ENCODE measurements at regions not wholly inside any gene's neighbourhood (a gene's known extent, or its start where the extent isn't known, plus 50 kb on each side); places are given as distances from the start of the nearest gene placed in this dataset.

DNA sequence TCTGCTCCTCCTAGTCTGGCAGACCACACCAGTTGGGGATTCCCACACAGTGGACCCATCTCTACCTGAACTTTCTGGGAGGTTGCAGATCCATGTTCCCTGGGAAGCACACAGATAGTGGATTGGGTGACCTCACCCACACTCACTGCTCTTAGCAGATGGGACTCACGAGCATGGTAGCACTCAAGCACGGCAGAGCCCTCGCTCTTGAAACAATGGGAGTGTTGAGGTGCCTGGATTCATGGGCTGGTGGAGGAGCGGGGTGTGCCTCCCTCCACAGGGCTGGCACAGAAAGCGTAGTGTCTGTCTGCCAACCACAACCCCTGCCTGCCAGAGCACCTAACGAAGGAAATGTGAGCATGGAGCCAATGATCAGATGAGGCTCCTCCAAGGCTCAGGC lies 568.0 kb downstream of the POM121L12 start:
- no TSS peak for BruUV-seq (replicated peaks)
- Histone ChIP-seq H3K4me1 (replicated peaks; ENCODE audit: insufficient read depth) (no peaks in the 10 kb centered on the region), H3K4me3 (no peak overlapping the region), H4K20me1 (ENCODE audit: insufficient read depth) (no peaks in the 10 kb centered on the region), H3K27ac (no peak overlapping the region), H2AFZ (no peak overlapping the region), H3K79me2 (ENCODE audit: low read depth) (no peaks in the 10 kb centered on the region), H3K4me2 (no peak overlapping the region), H3K36me3 (ENCODE audit: low read depth) (no peaks in the 10 kb centered on the region), H3K9me2 (ENCODE audit: insufficient read depth) (no peaks in the 10 kb centered on the region), H3K27me3 (ENCODE audit: insufficient read depth, low read depth) (no peaks in the 10 kb centered on the region), H3K9me3 (ENCODE audit: insufficient read depth, low read depth) (no peaks in the 10 kb centered on the region), H3F3A (ENCODE audit: insufficient read depth, low read depth) (no peaks in the 10 kb centered on the region)
- POLR2A ChIA-PET (ENCODE audit: unreplicated experiment) = no interaction called here
- TF ChIP-seq EZH2 (IDR thresholded peaks at IDR 0.05; ENCODE audit: low read depth) = no peak
- TF ChIP-seq, protein P1, sequence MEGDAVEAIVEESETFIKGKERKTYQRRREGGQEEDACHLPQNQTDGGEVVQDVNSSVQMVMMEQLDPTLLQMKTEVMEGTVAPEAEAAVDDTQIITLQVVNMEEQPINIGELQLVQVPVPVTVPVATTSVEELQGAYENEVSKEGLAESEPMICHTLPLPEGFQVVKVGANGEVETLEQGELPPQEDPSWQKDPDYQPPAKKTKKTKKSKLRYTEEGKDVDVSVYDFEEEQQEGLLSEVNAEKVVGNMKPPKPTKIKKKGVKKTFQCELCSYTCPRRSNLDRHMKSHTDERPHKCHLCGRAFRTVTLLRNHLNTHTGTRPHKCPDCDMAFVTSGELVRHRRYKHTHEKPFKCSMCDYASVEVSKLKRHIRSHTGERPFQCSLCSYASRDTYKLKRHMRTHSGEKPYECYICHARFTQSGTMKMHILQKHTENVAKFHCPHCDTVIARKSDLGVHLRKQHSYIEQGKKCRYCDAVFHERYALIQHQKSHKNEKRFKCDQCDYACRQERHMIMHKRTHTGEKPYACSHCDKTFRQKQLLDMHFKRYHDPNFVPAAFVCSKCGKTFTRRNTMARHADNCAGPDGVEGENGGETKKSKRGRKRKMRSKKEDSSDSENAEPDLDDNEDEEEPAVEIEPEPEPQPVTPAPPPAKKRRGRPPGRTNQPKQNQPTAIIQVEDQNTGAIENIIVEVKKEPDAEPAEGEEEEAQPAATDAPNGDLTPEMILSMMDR (conservative IDR thresholded peaks at IDR 0.05) = no peak
- DNase-seq = no peak
- intact Hi-C loops (cut with micrococcal nuclease; ENCODE audit: unreplicated experiment) = no loop called here
- CTCF ChIA-PET = no interaction called here

DNA sequence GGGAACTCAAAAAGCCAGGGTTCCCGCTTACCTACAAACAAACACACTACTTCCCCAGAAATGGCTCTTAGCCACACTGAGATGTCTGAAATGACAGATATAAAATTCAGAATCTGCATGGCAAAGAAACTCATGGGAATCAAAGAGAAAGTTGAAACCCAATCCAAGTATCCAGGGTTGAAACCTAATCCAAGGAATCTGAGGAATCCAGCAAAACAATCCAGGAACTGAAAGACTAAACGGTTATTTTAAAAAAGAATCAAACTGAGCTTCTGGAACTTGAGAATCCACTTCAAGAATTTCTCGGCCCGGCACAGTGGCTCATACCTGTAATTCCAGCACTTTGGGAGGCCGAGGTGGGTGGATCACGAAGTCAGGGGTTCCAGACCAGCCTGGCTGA lies 568.8 kb downstream of the POM121L12 start:
- intact Hi-C loops (cut with micrococcal nuclease; ENCODE audit: unreplicated experiment) = no loop called here
- POLR2A ChIA-PET (ENCODE audit: unreplicated experiment) = no interaction called here

DNA sequence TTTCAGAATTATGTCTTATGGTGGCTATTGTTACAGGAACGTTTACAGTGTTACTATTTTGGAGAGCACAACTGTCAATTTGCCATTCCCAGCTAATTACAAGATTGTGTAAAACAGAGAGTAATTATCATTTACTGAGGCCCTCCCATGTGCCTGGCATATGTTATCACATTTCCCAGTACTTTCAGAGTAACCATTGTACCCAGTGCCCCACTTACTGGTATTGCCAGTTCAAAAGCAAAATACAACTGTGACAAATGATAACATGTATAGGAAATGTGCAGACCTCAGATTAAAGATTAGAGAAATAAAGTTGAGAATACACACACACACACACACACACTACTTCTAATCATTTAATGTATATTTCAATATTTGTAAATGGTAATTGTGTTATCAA lies 572.5 kb downstream of the POM121L12 start:
- Histone ChIP-seq H3K27me3 (ENCODE audit: insufficient read depth, low read depth) (no peaks in the 10 kb centered on the region), H4K20me1 (ENCODE audit: insufficient read depth) (no peaks in the 10 kb centered on the region), H3K4me1 (replicated peaks; ENCODE audit: insufficient read depth) (no peaks in the 10 kb centered on the region), H3K9me2 (ENCODE audit: insufficient read depth) (no peaks in the 10 kb centered on the region), H3K79me2 (ENCODE audit: low read depth) (no peaks in the 10 kb centered on the region), H3K27ac (no peak overlapping the region), H3F3A (ENCODE audit: insufficient read depth, low read depth) (no peaks in the 10 kb centered on the region), H3K9me3 (ENCODE audit: insufficient read depth, low read depth) (no peaks in the 10 kb centered on the region), H3K4me3 (no peak overlapping the region), H2AFZ (no peak overlapping the region), H3K4me2 (no peak overlapping the region), H3K36me3 (ENCODE audit: low read depth) (no peaks in the 10 kb centered on the region)
- ChIA-PET POLR2A (ENCODE audit: unreplicated experiment) (no interaction called here), CTCF (no interaction called here)
- DNase-seq = no peak
- intact Hi-C loops (cut with micrococcal nuclease; ENCODE audit: unreplicated experiment) = no loop called here
- TF ChIP-seq, protein P1 (conservative IDR thresholded peaks at IDR 0.05) = no peak
- TF ChIP-seq EZH2 (IDR thresholded peaks at IDR 0.05; ENCODE audit: low read depth) = no peak
- no TSS peak for BruUV-seq (replicated peaks)

More for the DNA sequence above, 568.8 kb downstream of the POM121L12 start:
- CTCF ChIA-PET = no interaction called here
- no TSS peak for BruUV-seq (replicated peaks)
- Histone ChIP-seq H3K27me3 (ENCODE audit: insufficient read depth, low read depth) (no peaks in the 10 kb centered on the region), H3K27ac (no peak overlapping the region), H4K20me1 (ENCODE audit: insufficient read depth) (no peaks in the 10 kb centered on the region), H3K36me3 (ENCODE audit: low read depth) (no peaks in the 10 kb centered on the region), H3K9me3 (ENCODE audit: insufficient read depth, low read depth) (no peaks in the 10 kb centered on the region), H3K4me1 (replicated peaks; ENCODE audit: insufficient read depth) (no peaks in the 10 kb centered on the region), H3F3A (ENCODE audit: insufficient read depth, low read depth) (no peaks in the 10 kb centered on the region), H3K79me2 (ENCODE audit: low read depth) (no peaks in the 10 kb centered on the region), H2AFZ (no peak overlapping the region), H3K9me2 (ENCODE audit: insufficient read depth) (no peaks in the 10 kb centered on the region), H3K4me3 (no peak overlapping the region), H3K4me2 (no peak overlapping the region)
- TF ChIP-seq EZH2 (IDR thresholded peaks at IDR 0.05; ENCODE audit: low read depth) = no peak
- TF ChIP-seq, protein P1 (conservative IDR thresholded peaks at IDR 0.05) = no peak
- DNase-seq = no peak
